ENCODE measurements at regions not wholly inside any gene's neighbourhood (a gene's known extent, or its start where the extent isn't known, plus 50 kb on each side); places are given as distances from the start of the nearest gene placed in this dataset.

DNA sequence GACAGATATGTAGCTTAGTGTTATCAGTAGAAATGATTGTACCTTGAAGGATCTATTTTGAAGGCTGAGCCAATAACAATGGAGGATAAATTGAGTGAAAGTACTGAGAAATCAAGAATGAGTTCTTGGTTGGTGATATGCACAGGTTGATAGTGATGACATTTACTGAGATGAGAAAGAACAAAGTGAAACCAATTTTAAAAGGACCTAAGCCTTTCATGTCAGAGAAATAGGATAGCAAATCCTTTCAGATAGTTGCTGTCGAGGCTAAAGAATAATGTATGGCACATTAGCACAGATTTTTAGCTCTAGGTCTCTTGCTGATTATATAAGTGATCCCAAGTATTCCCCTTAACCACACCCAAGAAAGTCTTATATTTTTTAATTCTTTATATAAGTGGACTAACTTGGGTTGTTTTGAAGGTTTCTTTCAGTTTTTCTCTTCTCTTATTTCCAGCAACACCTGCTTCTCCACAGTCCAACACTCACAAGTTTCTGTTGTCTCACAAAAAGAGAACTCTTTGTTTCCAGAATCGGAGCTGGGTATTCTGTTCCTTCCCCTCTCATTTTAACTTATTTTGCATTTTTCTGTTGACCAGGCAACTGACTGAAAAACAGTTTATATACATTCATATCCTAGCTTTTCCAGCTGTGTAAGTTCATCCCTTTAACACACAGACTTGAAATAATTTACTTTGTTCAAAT lies 286.9 kb upstream of the ATP10B start:
- intact Hi-C loops (cut with DNase I): no loop called here
- ATAC-seq: no peak
- DNase-seq (ENCODE audit: missing footprints): no peak

DNA sequence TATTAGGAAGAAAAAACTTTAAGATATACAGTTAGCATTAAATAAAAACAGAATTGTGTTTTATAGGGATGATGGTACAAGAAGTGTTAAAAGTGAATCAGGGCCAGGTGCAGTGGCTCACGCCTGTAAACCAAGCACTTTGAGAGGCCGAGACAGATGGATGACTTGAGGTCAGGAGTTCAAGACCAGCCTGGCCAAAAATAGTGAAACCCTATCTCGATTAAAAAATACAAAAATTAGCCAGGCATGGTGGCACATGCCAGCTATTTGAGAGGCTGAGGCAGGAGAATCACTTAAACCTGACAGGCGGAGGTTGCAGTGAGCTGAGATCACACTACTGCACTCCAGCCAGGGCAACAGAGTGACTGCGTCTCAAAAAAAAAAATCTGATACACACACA lies 282.9 kb upstream of the ATP10B start:
- intact Hi-C loops (cut with DNase I): no loop called here
- DNase-seq (ENCODE audit: missing footprints): no peak
- ATAC-seq: no peak

DNA sequence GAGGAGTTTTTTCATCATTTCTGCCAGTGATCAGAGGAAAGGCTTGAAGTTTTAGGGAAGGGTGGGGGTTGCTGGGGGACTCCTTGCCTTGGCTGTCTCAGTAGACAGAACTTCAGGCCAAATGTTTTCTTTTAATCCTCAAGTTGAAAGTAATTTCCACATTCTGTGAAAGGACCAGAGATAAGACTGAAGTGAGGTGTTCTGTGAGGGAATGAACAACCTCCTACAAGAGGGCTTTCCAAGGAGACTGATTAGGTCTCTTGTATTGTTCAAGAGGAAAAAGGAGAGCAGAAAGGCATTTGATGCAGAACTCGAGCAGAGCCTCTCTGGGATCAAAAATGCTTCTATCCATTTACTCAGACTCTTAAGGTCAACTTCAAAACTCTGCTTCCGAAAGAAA lies 282.1 kb upstream of the ATP10B start:
- intact Hi-C loops (cut with DNase I): no loop called here
- ATAC-seq: no peak
- DNase-seq (ENCODE audit: missing footprints): no peak

DNA sequence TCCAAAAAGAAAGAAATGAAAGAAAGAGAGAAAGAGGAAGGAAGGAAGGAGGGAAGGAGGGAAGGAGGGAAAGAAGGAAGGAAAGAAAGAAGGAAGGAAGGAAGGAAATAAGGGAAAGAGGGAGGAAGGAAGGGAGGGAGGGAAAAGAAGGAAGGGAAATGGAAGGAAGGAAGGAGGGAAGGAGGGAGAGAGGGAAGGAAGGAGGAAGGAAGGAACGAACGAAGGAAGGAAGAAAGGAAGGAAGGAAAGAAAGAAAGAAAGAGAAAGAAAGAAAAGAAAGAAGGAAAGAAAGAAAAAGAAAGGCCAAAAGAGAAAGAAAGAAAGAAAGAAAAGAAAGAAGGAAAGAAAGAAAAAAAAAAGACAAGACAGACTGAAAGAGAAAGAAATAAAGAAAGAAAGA lies 263.9 kb upstream of the ATP10B start:
- DNase-seq (ENCODE audit: missing footprints) (no peak), ATAC-seq (no peak)
- intact Hi-C loops (cut with DNase I): no loop called here

DNA sequence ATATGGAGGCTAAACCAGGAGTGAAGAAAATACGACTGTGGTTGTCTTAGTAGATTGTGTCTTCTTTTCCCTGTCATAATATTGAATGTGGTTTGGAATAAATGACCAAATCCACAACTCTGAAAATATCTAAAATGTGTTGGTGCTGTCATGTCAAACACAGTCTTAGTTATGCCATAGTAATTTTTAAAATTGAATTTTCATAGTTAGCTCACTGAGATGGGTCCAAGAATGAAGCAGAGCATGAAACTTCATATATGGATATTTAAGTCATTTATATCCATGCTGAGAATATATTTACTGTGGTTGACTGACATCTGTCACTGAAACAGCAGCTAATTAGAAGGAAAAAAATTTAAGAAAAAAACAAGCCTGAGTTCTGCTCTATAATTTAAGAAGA lies 260.4 kb upstream of the ATP10B start:
- intact Hi-C loops (cut with DNase I): no loop called here
- no peak for ATAC-seq

GRCh38 chr5:161105525-161105924 lies 253.5 kb upstream of the ATP10B start:
- DNase-seq (ENCODE audit: missing footprints) (no peak), ATAC-seq (no peak)
- intact Hi-C loops (cut with DNase I): no loop called here

More for the DNA sequence above, 260.4 kb upstream of the ATP10B start:
- DNase-seq (ENCODE audit: missing footprints): no peak

GRCh38 chr5:161098516-161098915 lies 246.5 kb upstream of the ATP10B start:
- DNase-seq (ENCODE audit: missing footprints) (no peak), ATAC-seq (no peak)
- intact Hi-C loops (cut with DNase I): no loop called here

GRCh38 chr5:161096581-161096980 lies 244.6 kb upstream of the ATP10B start:
- DNase-seq (ENCODE audit: missing footprints) (no peak), ATAC-seq (no peak)
- intact Hi-C loops (cut with DNase I): no loop called here

DNA sequence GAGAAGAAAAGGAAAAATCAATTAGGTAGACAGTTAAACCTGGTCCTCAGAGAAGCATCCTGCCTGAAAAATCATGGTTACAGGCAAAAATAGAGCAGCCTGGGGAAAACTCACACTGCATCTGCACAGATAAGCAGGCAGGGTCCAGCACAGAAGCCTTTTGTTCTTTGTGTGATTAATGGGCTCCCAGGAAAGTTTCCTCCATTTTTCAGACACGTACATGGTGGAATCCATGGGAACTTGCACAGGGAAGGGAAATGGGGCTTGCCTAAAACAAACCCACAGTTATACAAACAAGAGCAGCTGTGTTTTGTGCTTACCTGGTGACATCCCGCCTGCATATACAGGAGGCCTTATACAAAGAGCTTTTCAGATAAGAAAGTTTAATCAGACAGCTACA lies 243.9 kb upstream of the ATP10B start:
- intact Hi-C loops (cut with DNase I): no loop called here
- no peak for ATAC-seq
- no peak for DNase-seq (ENCODE audit: missing footprints)

DNA sequence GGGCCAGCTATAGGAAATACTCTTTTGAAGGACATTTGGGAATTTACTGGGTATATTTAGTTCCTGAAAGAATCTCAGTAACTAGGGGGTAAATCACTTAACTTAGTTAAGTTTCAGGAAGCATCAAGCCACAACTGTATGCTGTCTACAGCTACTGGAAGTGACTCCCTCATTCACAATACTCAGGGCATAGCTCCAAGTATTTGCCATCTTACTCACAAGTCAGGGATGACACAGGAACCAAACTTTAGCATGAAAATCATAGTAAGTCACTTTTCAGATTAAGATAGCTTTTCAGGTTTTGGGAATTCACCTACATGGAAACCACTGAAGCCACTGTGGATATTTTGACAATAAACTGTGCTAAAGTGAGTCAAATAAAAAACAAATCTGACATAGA lies 242.4 kb upstream of the ATP10B start:
- no peak for ATAC-seq
- intact Hi-C loops (cut with DNase I): no loop called here

DNA sequence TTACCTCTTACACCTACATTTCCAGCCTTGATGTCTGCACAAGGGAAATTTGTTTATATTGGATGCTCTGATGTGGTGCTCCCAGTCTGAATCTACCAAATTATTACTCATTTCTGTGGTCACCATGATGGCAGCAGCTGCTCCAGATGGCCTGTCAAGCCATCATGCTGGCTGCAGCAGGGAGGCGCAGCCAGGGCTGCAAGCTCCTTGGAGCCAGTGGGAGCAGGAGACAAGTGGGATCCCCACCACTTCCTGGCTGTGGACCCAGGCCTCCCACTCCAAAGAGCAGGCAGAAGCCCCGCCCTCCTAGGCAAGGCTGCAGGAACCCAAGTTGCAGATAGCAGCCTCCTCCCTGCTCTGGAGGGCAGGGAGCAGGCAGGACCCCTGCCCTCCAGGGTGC lies 241.1 kb upstream of the ATP10B start:
- intact Hi-C loops (cut with DNase I): no loop called here
- no peak for ATAC-seq
- no peak for DNase-seq (ENCODE audit: missing footprints)

More for the DNA sequence above, 242.4 kb upstream of the ATP10B start:
- DNase-seq (ENCODE audit: missing footprints): no peak

- no peak for ATAC-seq
- DNase-seq (ENCODE audit: missing footprints): no peak
- intact Hi-C loops (cut with DNase I): no loop called here
These were observed 237.6 kb upstream of the ATP10B start for GRCh38 chr5:161089569-161089968.

- no peak for DNase-seq (ENCODE audit: missing footprints)
- intact Hi-C loops (cut with DNase I): no loop called here
- ATAC-seq: no peak
These were observed 234.4 kb upstream of the ATP10B start for GRCh38 chr5:161086461-161086860.

DNA sequence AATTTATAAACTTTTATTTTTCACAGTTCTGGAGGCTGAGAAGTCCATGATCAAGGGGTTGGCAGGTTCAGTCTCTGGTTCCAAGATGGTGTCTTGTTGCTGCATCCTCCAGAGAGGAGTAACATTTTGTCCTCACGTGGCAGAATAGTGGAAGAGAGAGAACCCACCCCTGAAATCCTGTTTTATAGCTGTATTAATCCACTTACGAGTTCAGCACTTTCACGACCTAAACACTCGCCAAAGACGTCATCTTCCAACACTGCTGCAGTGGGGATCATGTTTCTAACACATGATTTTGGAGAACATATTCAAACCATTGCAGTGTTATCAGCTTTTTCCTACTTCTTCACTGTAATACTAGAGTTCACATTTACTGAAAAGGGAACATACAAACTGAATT lies 233.0 kb upstream of the ATP10B start:
- intact Hi-C loops (cut with DNase I): no loop called here
- DNase-seq (ENCODE audit: missing footprints) (no peak), ATAC-seq (no peak)

- intact Hi-C loops (cut with DNase I): no loop called here
- DNase-seq (ENCODE audit: missing footprints) (no peak), ATAC-seq (no peak)
These were observed 232.1 kb upstream of the ATP10B start for GRCh38 chr5:161084115-161084514.

DNA sequence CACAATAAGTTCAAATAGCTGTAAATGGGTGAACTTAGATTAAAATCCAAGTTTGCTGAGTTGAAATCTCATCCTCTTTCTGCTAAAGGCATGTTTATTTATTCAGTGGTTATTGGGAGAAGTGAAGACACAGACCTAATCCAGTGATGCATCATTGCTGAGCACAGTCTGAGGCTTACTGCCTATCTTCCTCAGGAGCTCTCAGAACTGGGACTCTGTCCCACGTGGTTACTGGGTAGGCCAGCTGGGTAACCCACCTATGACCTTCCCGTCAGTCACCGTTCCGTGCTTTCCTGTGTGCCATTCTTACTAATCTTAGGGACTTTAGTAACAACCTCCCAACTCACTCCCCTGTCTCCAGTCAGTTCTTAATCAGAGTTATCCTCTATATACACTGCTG lies 226.8 kb upstream of the ATP10B start:
- ATAC-seq (no peak), DNase-seq (ENCODE audit: missing footprints) (no peak)
- intact Hi-C loops (cut with DNase I): no loop called here

DNA sequence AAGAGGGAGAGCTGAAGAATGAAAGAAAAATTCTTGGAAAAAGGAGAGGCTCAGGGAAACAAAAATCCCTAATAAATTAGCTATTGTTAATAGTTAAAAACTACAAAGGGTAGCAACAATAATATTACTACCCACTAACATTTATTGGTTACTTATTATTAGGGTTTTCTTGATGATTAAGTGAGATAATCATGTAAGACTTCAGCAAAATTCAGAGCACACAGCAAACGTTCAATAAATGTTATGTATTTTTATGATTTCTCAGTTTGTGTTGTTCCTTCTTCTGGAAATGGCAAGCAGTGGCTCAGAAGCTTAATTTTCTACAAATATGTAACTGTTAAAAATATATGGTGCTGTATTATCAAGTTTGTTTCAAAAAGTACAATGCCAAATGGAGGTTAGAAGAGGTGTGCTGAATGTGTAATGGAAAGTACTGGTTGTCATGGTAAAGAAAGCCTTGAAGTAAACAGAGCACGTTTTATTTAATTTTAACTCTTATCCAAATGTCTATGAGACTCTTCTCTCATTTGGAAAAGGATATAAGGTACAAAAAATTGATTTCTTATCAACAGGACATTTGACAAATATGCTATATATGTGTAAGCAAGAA lies 226.0 kb upstream of the ATP10B start:
- ATAC-seq (no peak), DNase-seq (ENCODE audit: missing footprints) (no peak)
- intact Hi-C loops (cut with DNase I): no loop called here

DNA sequence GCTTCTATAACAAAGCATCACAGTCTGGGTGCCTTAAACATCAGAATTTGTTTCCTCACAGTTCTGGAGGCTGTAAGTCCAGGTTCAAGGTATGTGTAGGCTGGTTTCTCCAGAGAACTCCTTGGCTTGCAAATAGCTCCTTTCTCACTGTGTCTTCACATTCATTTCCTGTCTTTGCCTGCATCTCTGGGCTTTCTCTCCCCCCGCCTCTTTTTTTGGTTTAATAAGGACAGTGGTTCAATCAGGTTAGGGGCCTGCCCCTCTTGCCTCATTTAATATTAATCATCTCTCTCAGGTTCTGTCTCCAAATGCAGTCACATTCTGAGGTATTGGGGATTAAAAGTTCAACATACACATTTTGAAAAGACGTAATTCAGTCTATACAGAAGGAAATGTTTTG lies 225.5 kb upstream of the ATP10B start:
- ATAC-seq (no peak), DNase-seq (ENCODE audit: missing footprints) (no peak)
- intact Hi-C loops (cut with DNase I): no loop called here

DNA sequence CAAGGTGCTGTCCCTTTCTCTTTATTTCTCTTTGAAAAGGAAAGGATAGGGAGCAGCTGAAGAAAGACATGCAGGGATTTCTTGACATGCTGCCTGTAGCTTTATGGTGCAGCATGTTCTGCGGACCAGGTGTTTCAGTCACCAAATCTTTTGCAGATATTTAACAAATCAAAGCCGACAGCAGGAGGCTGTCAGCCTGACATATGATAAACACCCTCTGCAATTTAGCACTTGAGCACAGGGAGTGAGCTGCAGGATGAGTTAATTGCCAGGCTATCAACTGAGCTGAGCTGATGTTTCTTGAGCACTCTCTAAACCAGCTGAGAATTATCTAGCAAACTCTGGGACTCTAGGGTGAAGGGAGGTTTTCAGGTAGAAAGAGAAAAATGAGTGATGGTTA lies 212.8 kb upstream of the ATP10B start:
- intact Hi-C loops (cut with DNase I): no loop called here
- ATAC-seq: no peak
- DNase-seq (ENCODE audit: missing footprints): no peak

DNA sequence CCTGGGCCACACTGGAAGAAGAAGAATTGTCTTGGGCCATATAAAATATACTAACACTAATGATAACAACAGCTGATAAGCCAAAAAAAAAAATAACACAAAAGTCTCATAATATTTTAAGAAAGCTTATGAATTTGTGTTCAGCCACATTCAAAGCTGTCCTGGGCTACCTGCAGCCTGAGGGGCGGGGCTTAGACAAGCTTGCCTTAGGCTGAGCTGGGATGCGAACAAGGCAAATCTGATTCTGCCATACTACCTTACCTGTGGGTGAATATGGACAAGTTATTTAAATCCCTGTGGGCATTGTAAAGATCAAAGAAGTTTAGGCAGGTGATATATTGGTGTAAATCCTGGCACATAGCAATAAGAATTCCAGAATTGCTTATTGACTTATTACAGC lies 212.3 kb upstream of the ATP10B start:
- intact Hi-C loops (cut with DNase I): no loop called here

DNA sequence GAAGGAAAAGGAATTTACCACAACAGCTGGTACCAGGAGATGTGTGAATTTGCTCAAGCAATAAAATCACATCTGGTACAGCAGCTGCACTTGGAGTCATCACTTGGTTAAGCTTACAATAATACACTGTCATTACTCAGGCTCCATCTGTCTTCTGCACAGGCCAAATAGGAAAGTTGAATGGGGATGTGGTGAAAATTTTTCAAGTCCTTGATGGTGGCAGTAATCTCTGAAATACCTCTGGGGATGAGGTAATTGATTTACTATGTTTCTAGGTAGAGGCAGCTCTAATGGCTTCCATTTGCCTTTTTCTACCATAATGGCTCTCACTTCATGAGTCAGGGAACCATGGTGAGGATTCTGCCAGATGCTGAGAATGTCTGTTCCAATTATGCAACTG lies 206.8 kb upstream of the ATP10B start:
- DNase-seq (ENCODE audit: missing footprints): no peak
- no peak for ATAC-seq
- intact Hi-C loops (cut with DNase I): no loop called here

More for the DNA sequence above, 212.3 kb upstream of the ATP10B start:
- ATAC-seq (no peak), DNase-seq (ENCODE audit: missing footprints) (no peak)
